ENCODE measurements at regions not wholly inside any gene's neighbourhood (a gene's known extent, or its start where the extent isn't known, plus 50 kb on each side); places are given as distances from the start of the nearest gene placed in this dataset.

GRCh38 chr2:16548036-16548435, 117.6 kb downstream of the CYRIA start:
- no peak for TF ChIP-seq POLR2AphosphoS5 (IDR thresholded peaks at IDR 0.05)
- TF ChIP-seq, protein P1, sequence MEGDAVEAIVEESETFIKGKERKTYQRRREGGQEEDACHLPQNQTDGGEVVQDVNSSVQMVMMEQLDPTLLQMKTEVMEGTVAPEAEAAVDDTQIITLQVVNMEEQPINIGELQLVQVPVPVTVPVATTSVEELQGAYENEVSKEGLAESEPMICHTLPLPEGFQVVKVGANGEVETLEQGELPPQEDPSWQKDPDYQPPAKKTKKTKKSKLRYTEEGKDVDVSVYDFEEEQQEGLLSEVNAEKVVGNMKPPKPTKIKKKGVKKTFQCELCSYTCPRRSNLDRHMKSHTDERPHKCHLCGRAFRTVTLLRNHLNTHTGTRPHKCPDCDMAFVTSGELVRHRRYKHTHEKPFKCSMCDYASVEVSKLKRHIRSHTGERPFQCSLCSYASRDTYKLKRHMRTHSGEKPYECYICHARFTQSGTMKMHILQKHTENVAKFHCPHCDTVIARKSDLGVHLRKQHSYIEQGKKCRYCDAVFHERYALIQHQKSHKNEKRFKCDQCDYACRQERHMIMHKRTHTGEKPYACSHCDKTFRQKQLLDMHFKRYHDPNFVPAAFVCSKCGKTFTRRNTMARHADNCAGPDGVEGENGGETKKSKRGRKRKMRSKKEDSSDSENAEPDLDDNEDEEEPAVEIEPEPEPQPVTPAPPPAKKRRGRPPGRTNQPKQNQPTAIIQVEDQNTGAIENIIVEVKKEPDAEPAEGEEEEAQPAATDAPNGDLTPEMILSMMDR (IDR thresholded peaks at IDR 0.05; ENCODE audit: poor library complexity, severe bottlenecking): no peak
- TF ChIP-seq EZH2 (IDR thresholded peaks at IDR 0.05; ENCODE audit: borderline replicate concordance, insufficient read depth, low read length, poor library complexity, severe bottlenecking): no peak
- TF ChIP-seq EP300 (conservative IDR thresholded peaks at IDR 0.05; ENCODE audit: poor library complexity, severe bottlenecking): no peak
